ENCODE measurements at regions not wholly inside any gene's neighbourhood (a gene's known extent, or its start where the extent isn't known, plus 50 kb on each side); places are given as distances from the start of the nearest gene placed in this dataset.

- H3K9me3 ChIP-seq (ENCODE audit: control insufficient read depth in 2 of 2, low read length in 2 of 2) = no peaks in the 10 kb centered on the region
- Mint-ChIP-seq H3K9me3 (peaks cover 0 to 2% (median 0%) of the 10 kb centered on the region in 7 donors), H3K4me3 (no peak overlapping the region), H3K36me3 (no peaks in the 10 kb centered on the region), H3K4me1 (no peaks in the 10 kb centered on the region), H3K27me3 (peaks cover 7% of the 10 kb centered on the region), H3K27ac (no peak overlapping the region)
- H3K4me1 ChIP-seq (ENCODE audit: control insufficient read depth, insufficient read depth, low read length, poor library complexity, severe bottlenecking) = no peaks in the 10 kb centered on the region
- DNase-seq = no peak
- no peak overlapping the region for H3K4me3 ChIP-seq (ENCODE audit: low read depth, low read length)
- no peak overlapping the region for H3K27ac ChIP-seq (ENCODE audit: insufficient read depth, low read length, poor library complexity, severe bottlenecking)
- no peaks in the 10 kb centered on the region for H3K36me3 ChIP-seq (ENCODE audit: control insufficient read depth, insufficient read depth, low read length)
- H3K27me3 ChIP-seq (ENCODE audit: control insufficient read depth, insufficient read depth, low read length) = no peaks in the 10 kb centered on the region
- no peak for ATAC-seq (ENCODE audit: low read depth in 2 of 2)
These were observed 159.9 kb downstream of the CCDC34 start for GRCh38 chr11:27203077-27203647.

- Histone ChIP-seq H3K9me3 (ENCODE audit: control insufficient read depth in 2 of 2, low read length in 2 of 2) (no peaks in the 10 kb centered on the region), H3K36me3 (ENCODE audit: control insufficient read depth, insufficient read depth, low read length) (no peaks in the 10 kb centered on the region), H3K27me3 (ENCODE audit: control insufficient read depth, insufficient read depth, low read length) (peaks cover 1% of the 10 kb centered on the region), H3K4me3 (ENCODE audit: low read depth, low read length) (no peak overlapping the region), H3K27ac (ENCODE audit: insufficient read depth, low read length, poor library complexity, severe bottlenecking) (no peak overlapping the region), H3K4me1 (ENCODE audit: control insufficient read depth, insufficient read depth, low read length, poor library complexity, severe bottlenecking) (no peaks in the 10 kb centered on the region)
- Mint-ChIP-seq H3K9me3 (peaks cover 0 to 2% (median 0%) of the 10 kb centered on the region in 7 donors), H3K4me3 (no peak overlapping the region), H3K27me3 (peaks cover 8% of the 10 kb centered on the region), H3K27ac (no peak overlapping the region), H3K4me1 (no peaks in the 10 kb centered on the region), H3K36me3 (no peaks in the 10 kb centered on the region)
- no peak for ATAC-seq (ENCODE audit: low read depth in 2 of 2)
- DNase-seq = no peak
These were observed 161.1 kb downstream of the BBOX1 start for GRCh38 chr11:27201454-27202302.

- H3K4me3 Mint-ChIP-seq = no peak overlapping the region
- Histone ChIP-seq H3K4me1 (ENCODE audit: control insufficient read depth, insufficient read depth, low read length, poor library complexity, severe bottlenecking) (no peaks in the 10 kb centered on the region), H3K27ac (ENCODE audit: insufficient read depth, low read length, poor library complexity, severe bottlenecking) (no peak overlapping the region), H3K27me3 (ENCODE audit: control insufficient read depth, insufficient read depth, low read length) (peaks cover 1% of the 10 kb centered on the region), H3K9me3 (ENCODE audit: control insufficient read depth in 2 of 2, low read length in 2 of 2) (no peaks in the 10 kb centered on the region), H3K4me3 (ENCODE audit: low read depth, low read length) (no peak overlapping the region), H3K36me3 (ENCODE audit: control insufficient read depth, insufficient read depth, low read length) (no peaks in the 10 kb centered on the region)
- H3K27ac Mint-ChIP-seq = no peak overlapping the region
- no peaks in the 10 kb centered on the region for H3K4me1 Mint-ChIP-seq
- peaks cover 8% of the 10 kb centered on the region for H3K27me3 Mint-ChIP-seq
- ATAC-seq (ENCODE audit: low read depth in 2 of 2) (no peak), DNase-seq (no peak)
- H3K36me3 Mint-ChIP-seq = no peaks in the 10 kb centered on the region
- peaks cover 0 to 2% (median 0%) of the 10 kb centered on the region in 7 donors for H3K9me3 Mint-ChIP-seq
These were observed 160.3 kb downstream of the BBOX1 start for GRCh38 chr11:27200779-27201453.

DNA sequence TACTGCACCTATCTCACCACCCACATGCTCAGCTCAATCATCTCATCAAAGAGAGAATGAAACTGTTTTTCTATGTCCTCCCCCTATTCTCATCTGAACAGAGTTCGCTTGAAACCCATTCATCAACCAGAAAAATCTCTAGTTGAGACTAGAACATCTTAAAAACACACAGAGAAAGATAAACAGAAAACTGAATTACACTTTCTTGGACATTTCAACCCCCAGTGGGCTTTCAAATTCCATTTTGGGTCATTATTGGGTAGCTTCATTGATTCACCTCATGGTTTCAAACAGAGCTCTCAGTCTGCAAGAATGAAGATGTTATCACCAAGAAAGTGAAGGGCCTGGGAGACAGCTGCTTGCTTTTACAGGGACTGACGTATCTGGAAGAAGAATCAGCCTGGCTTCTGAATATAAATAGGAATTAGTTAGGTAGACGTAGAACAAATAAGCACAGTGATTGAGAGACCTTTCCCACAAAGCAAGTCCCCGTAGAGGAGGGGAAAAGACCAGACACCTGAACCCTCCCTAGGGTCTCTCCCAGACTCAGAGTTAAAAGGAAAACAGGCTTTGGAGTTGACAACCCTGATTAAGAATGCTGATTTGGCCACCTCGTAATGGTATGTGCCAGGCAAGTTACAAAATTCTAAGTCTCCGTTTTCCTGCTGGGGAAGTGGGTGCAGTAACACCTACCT, 155.7 kb downstream of the BBOX1 start:
- H3K27me3 ChIP-seq (ENCODE audit: control insufficient read depth, insufficient read depth, low read length) = peaks cover 1% of the 10 kb centered on the region
- no peaks in the 10 kb centered on the region for H3K36me3 ChIP-seq (ENCODE audit: control insufficient read depth, insufficient read depth, low read length)
- Mint-ChIP-seq H3K27me3 (peaks cover 13% of the 10 kb centered on the region), H3K36me3 (no peaks in the 10 kb centered on the region), H3K27ac (no peak overlapping the region), H3K4me1 (no peaks in the 10 kb centered on the region), H3K4me3 (no peak overlapping the region), H3K9me3 (peaks cover 0 to 2% (median 0%) of the 10 kb centered on the region in 7 donors)
- no peaks in the 10 kb centered on the region for H3K9me3 ChIP-seq (ENCODE audit: control insufficient read depth in 2 of 2, low read length in 2 of 2)
- no peak overlapping the region for H3K27ac ChIP-seq (ENCODE audit: insufficient read depth, low read length, poor library complexity, severe bottlenecking)
- H3K4me1 ChIP-seq (ENCODE audit: control insufficient read depth, insufficient read depth, low read length, poor library complexity, severe bottlenecking) = no peaks in the 10 kb centered on the region
- DNase-seq = no peak
- no peak overlapping the region for H3K4me3 ChIP-seq (ENCODE audit: low read depth, low read length)
- ATAC-seq (ENCODE audit: low read depth in 2 of 2) = no peak

DNA sequence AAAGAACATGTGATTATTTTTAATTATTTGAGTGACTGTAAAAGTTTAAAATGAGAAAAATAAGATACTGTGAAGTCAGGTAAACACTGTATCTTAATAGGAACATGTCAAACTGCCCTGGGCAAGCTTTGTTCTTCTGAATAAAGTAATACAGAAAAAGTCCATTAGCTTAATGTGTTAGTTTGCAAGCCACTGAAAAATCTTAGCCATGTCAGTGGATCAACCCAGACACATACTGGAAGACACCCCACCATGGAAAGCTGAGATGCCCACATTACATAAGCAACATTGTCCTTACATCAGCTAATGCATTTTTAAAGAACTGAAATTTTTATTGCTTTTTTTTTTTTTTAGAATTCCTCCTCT, 155.2 kb downstream of the BBOX1 start:
- ATAC-seq (ENCODE audit: low read depth in 2 of 2) = no peak
- Mint-ChIP-seq H3K36me3 (no peaks in the 10 kb centered on the region), H3K9me3 (peaks cover 0 to 2% (median 0%) of the 10 kb centered on the region in 7 donors), H3K27ac (no peak overlapping the region), H3K4me3 (no peak overlapping the region), H3K4me1 (no peaks in the 10 kb centered on the region), H3K27me3 (peaks cover 15% of the 10 kb centered on the region)
- no peaks in the 10 kb centered on the region for H3K4me1 ChIP-seq (ENCODE audit: control insufficient read depth, insufficient read depth, low read length, poor library complexity, severe bottlenecking)
- no peaks in the 10 kb centered on the region for H3K36me3 ChIP-seq (ENCODE audit: control insufficient read depth, insufficient read depth, low read length)
- no peak overlapping the region for H3K4me3 ChIP-seq (ENCODE audit: low read depth, low read length)
- no peak for DNase-seq
- no peaks in the 10 kb centered on the region for H3K9me3 ChIP-seq (ENCODE audit: control insufficient read depth in 2 of 2, low read length in 2 of 2)
- peaks cover 1% of the 10 kb centered on the region for H3K27me3 ChIP-seq (ENCODE audit: control insufficient read depth, insufficient read depth, low read length)
- no peak overlapping the region for H3K27ac ChIP-seq (ENCODE audit: insufficient read depth, low read length, poor library complexity, severe bottlenecking)

DNA sequence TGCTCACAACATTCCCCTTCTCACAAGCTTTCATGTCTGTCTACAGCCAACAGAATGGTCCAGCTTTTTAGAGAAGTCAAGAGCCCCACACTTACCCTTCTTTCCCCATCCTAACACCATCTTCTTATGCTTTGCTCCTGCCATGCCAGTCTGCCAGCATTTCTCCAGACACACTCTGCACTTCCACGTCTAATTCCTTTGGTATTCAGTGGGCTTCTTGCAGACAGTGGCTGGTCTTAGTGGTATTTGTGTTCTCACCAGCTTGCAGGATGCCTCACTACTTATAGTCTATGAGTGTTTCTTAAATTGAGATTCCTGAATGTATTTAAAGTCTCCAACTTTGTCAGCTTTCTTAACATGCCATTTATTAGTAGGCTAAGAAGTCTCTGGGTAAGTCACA, 154.4 kb downstream of the BBOX1 start:
- Histone ChIP-seq H3K9me3 (ENCODE audit: control insufficient read depth in 2 of 2, low read length in 2 of 2) (no peaks in the 10 kb centered on the region), H3K36me3 (ENCODE audit: control insufficient read depth, insufficient read depth, low read length) (no peaks in the 10 kb centered on the region), H3K4me1 (ENCODE audit: control insufficient read depth, insufficient read depth, low read length, poor library complexity, severe bottlenecking) (no peaks in the 10 kb centered on the region), H3K27me3 (ENCODE audit: control insufficient read depth, insufficient read depth, low read length) (peaks cover 1% of the 10 kb centered on the region), H3K27ac (ENCODE audit: insufficient read depth, low read length, poor library complexity, severe bottlenecking) (no peak overlapping the region), H3K4me3 (ENCODE audit: low read depth, low read length) (no peak overlapping the region)
- H3K27me3 Mint-ChIP-seq = peaks cover 17% of the 10 kb centered on the region
- no peak overlapping the region for H3K27ac Mint-ChIP-seq
- H3K9me3 Mint-ChIP-seq = peaks cover 0 to 2% (median 0%) of the 10 kb centered on the region in 7 donors
- ATAC-seq (ENCODE audit: low read depth in 2 of 2) (no peak), DNase-seq (no peak)
- H3K36me3 Mint-ChIP-seq = no peaks in the 10 kb centered on the region
- H3K4me1 Mint-ChIP-seq = no peaks in the 10 kb centered on the region
- H3K4me3 Mint-ChIP-seq = no peak overlapping the region

- Mint-ChIP-seq H3K4me3 (no peak overlapping the region), H3K27ac (no peak overlapping the region), H3K4me1 (no peaks in the 10 kb centered on the region), H3K36me3 (no peaks in the 10 kb centered on the region), H3K27me3 (peaks cover 25% of the 10 kb centered on the region), H3K9me3 (peaks cover 0 to 2% (median 0%) of the 10 kb centered on the region in 7 donors)
- Histone ChIP-seq H3K9me3 (ENCODE audit: control insufficient read depth in 2 of 2, low read length in 2 of 2) (no peaks in the 10 kb centered on the region), H3K36me3 (ENCODE audit: control insufficient read depth, insufficient read depth, low read length) (no peaks in the 10 kb centered on the region), H3K4me1 (ENCODE audit: control insufficient read depth, insufficient read depth, low read length, poor library complexity, severe bottlenecking) (no peaks in the 10 kb centered on the region), H3K4me3 (ENCODE audit: low read depth, low read length) (no peak overlapping the region), H3K27ac (ENCODE audit: insufficient read depth, low read length, poor library complexity, severe bottlenecking) (no peak overlapping the region), H3K27me3 (ENCODE audit: control insufficient read depth, insufficient read depth, low read length) (peaks cover 1% of the 10 kb centered on the region)
- no peak for DNase-seq
- ATAC-seq (ENCODE audit: low read depth in 2 of 2) = no peak
These were observed 153.0 kb downstream of the BBOX1 start for GRCh38 chr11:27193434-27194225.

Data from CD4-positive, CD25-positive, alpha-beta regulatory T cell (primary cell).